ENCODE measurements at regions not wholly inside any gene's neighbourhood (a gene's known extent, or its start where the extent isn't known, plus 50 kb on each side); places are given as distances from the start of the nearest gene placed in this dataset.

DNA sequence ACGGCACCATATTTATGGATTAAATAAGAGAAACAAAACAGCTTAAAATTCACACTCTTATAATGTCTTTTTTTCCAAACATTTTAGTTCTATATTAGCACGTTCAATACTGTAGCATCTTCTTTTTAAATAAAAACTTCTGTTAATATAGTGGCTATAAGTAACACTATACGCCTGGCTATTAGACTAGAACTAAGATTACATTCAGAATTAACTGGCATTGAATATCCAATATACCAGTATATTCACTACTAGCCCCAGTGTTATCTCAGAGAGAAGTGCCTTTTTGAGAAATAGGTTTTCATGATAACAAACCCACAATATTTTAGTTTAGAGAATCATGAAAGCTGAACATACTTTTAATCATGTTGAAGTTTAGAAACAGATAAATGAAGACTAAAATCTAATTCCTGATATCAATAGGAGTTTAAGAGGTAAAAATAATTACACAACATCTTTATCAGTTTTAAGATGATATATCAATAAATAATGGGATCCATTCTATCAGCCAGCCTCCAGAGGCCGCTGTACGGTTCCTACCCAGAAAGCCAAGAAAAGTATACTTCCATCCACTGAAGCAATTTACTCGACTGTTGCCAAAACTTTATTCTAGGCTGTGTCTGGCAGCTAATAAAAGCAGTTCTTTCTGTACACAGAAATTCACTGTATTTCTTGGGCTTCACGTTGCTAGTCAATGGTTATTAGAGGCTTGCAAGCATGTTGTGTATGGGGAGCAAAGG, 1113.4 kb upstream of the MIR17HG start:
- Mint-ChIP-seq H3K4me3 (no peak overlapping the region), H3K9me3 (peaks cover 10 to 12% of the 10 kb centered on the region in 2 donors), H3K4me1 (ENCODE audit: low read depth) (no peaks in the 10 kb centered on the region), H3K27ac (no peak overlapping the region), H3K36me3 (ENCODE audit: insufficient read depth in 2 of 2) (peaks cover 3 to 7% of the 10 kb centered on the region in 2 donors), H3K27me3 (ENCODE audit: low read depth) (no peaks in the 10 kb centered on the region)
- no peak for DNase-seq
- no peak for ATAC-seq (replicated peaks in 1 of 2)

- ATAC-seq (replicated peaks in 1 of 2) = no peak
- H3K4me3 Mint-ChIP-seq = no peak overlapping the region
- no peak overlapping the region for H3K27ac Mint-ChIP-seq
- H3K36me3 Mint-ChIP-seq (ENCODE audit: insufficient read depth in 2 of 2) = peaks cover 0 to 2% of the 10 kb centered on the region in 2 donors
- H3K27me3 Mint-ChIP-seq (ENCODE audit: low read depth) = no peaks in the 10 kb centered on the region
- no peaks in the 10 kb centered on the region for H3K4me1 Mint-ChIP-seq (ENCODE audit: low read depth)
- DNase-seq = no peak
- H3K9me3 Mint-ChIP-seq = peaks cover 6 to 9% of the 10 kb centered on the region in 2 donors
These were observed 1109.6 kb upstream of the MIR17HG start for GRCh38 chr13:90237852-90238251.

DNA sequence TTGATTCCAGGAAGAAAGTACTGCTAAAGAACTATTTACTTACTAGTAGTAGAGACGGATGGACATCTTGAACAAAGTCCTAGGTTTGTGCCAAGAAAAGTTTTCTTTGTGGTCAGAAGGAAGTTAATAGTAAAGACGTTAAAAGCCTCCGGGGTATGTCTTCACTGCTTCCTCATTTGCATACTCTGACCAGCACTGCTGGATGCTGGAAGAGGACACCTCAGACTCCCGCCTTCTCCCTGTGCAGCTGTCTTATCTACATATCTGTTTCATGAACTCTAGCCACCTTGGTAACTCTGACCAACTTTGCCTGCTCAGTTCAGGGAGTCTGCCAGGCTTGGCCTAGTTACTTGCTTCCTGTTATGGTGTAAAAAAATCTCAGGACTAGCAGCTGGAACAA, 1109.1 kb upstream of the MIR17HG start:
- Mint-ChIP-seq H3K27ac (no peak overlapping the region), H3K9me3 (peaks cover 6 to 9% of the 10 kb centered on the region in 2 donors), H3K27me3 (ENCODE audit: low read depth) (no peaks in the 10 kb centered on the region), H3K4me1 (ENCODE audit: low read depth) (no peaks in the 10 kb centered on the region), H3K36me3 (ENCODE audit: insufficient read depth in 2 of 2) (peaks cover 0 to 2% of the 10 kb centered on the region in 2 donors), H3K4me3 (no peak overlapping the region)
- ATAC-seq (replicated peaks in 1 of 2) = no peak
- no peak for DNase-seq

- no peak overlapping the region for H3K27ac Mint-ChIP-seq
- peaks cover 6 to 9% of the 10 kb centered on the region in 2 donors for H3K9me3 Mint-ChIP-seq
- H3K4me1 Mint-ChIP-seq (ENCODE audit: low read depth) = no peaks in the 10 kb centered on the region
- H3K36me3 Mint-ChIP-seq (ENCODE audit: insufficient read depth in 2 of 2) = peaks cover 0 to 2% of the 10 kb centered on the region in 2 donors
- H3K4me3 Mint-ChIP-seq = no peak overlapping the region
- DNase-seq (no peak), ATAC-seq (replicated peaks in 1 of 2) (no peak)
- no peaks in the 10 kb centered on the region for H3K27me3 Mint-ChIP-seq (ENCODE audit: low read depth)
These were observed 1108.4 kb upstream of the MIR17HG start for GRCh38 chr13:90239130-90239529.

GRCh38 chr13:90246005-90246404, 1101.5 kb upstream of the MIR17HG start:
- no peak for ATAC-seq (replicated peaks in 1 of 2)
- H3K9me3 Mint-ChIP-seq = peaks cover 8 to 11% of the 10 kb centered on the region in 2 donors
- no peaks in the 10 kb centered on the region for H3K27me3 Mint-ChIP-seq (ENCODE audit: low read depth)

GRCh38 chr13:90246687-90247345, 1100.7 kb upstream of the MIR17HG start:
- Mint-ChIP-seq H3K4me1 (ENCODE audit: low read depth) (no peaks in the 10 kb centered on the region), H3K27ac (no peak overlapping the region), H3K4me3 (no peak overlapping the region), H3K27me3 (ENCODE audit: low read depth) (no peaks in the 10 kb centered on the region), H3K9me3 (peaks cover 8 to 11% of the 10 kb centered on the region in 2 donors), H3K36me3 (ENCODE audit: insufficient read depth in 2 of 2) (peaks cover 2 to 3% of the 10 kb centered on the region in 2 donors)
- no peak for DNase-seq
- ATAC-seq (replicated peaks in 1 of 2) = no peak

More at GRCh38 chr13:90246005-90246404, 1101.5 kb upstream of the MIR17HG start:
- DNase-seq = no peak
- Mint-ChIP-seq H3K27ac (no peak overlapping the region), H3K36me3 (ENCODE audit: insufficient read depth in 2 of 2) (peaks cover 2 to 3% of the 10 kb centered on the region in 2 donors), H3K4me3 (no peak overlapping the region), H3K4me1 (ENCODE audit: low read depth) (no peaks in the 10 kb centered on the region)

- DNase-seq (no peak), ATAC-seq (replicated peaks in 1 of 2) (no peak)
- H3K4me1 Mint-ChIP-seq (ENCODE audit: low read depth) = no peaks in the 10 kb centered on the region
- peaks cover 2 to 7% of the 10 kb centered on the region in 2 donors for H3K36me3 Mint-ChIP-seq (ENCODE audit: insufficient read depth in 2 of 2)
- H3K27ac Mint-ChIP-seq = no peak overlapping the region
- H3K9me3 Mint-ChIP-seq = peaks cover 4 to 15% of the 10 kb centered on the region in 2 donors
- H3K4me3 Mint-ChIP-seq = no peak overlapping the region
- H3K27me3 Mint-ChIP-seq (ENCODE audit: low read depth) = no peaks in the 10 kb centered on the region
These were observed 1093.7 kb upstream of the MIR17HG start for GRCh38 chr13:90253806-90254205.

- peaks cover 2 to 5% of the 10 kb centered on the region in 2 donors for H3K36me3 Mint-ChIP-seq (ENCODE audit: insufficient read depth in 2 of 2)
- H3K9me3 Mint-ChIP-seq = peaks cover 2 to 15% of the 10 kb centered on the region in 2 donors
- no peaks in the 10 kb centered on the region for H3K4me1 Mint-ChIP-seq (ENCODE audit: low read depth)
- DNase-seq (no peak), ATAC-seq (replicated peaks in 1 of 2) (no peak)
- H3K27me3 Mint-ChIP-seq (ENCODE audit: low read depth) = no peaks in the 10 kb centered on the region
- no peak overlapping the region for H3K4me3 Mint-ChIP-seq
- no peak overlapping the region for H3K27ac Mint-ChIP-seq
These were observed 1093.0 kb upstream of the MIR17HG start for GRCh38 chr13:90254437-90254836.

GRCh38 chr13:90256746-90257145, 1090.7 kb upstream of the MIR17HG start:
- Mint-ChIP-seq H3K27me3 (ENCODE audit: low read depth) (no peaks in the 10 kb centered on the region), H3K27ac (no peak overlapping the region), H3K9me3 (peaks cover 4 to 16% of the 10 kb centered on the region in 2 donors), H3K4me1 (ENCODE audit: low read depth) (no peaks in the 10 kb centered on the region), H3K4me3 (no peak overlapping the region), H3K36me3 (ENCODE audit: insufficient read depth in 2 of 2) (peaks cover 2 to 4% of the 10 kb centered on the region in 2 donors)
- ATAC-seq (replicated peaks in 1 of 2) = no peak
- DNase-seq = no peak

DNA sequence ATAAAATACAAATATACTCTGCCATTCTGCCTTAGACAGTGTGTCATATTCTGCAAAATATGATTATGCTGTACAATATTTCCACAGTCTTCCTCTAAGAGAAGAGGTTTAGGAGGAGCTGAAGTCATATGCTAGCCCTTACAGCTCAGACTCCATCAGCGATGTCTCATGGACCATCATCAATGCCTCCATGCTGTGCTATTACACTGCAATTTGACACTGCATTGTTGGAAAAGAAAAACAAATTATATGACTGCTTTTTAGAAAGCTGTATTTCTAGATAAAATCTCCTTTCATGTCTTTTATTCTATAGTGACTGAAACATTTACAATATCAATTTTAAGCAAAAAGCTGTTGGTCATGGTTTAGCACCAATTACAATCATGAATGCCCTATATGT, 1089.4 kb upstream of the MIR17HG start:
- DNase-seq = no peak
- no peaks in the 10 kb centered on the region for H3K27me3 Mint-ChIP-seq (ENCODE audit: low read depth)
- peaks cover 5 to 18% of the 10 kb centered on the region in 2 donors for H3K9me3 Mint-ChIP-seq
- H3K27ac Mint-ChIP-seq = no peak overlapping the region
- H3K36me3 Mint-ChIP-seq (ENCODE audit: insufficient read depth in 2 of 2) = peaks cover 1 to 2% of the 10 kb centered on the region in 2 donors
- ATAC-seq (replicated peaks in 1 of 2) = no peak
- no peaks in the 10 kb centered on the region for H3K4me1 Mint-ChIP-seq (ENCODE audit: low read depth)
- H3K4me3 Mint-ChIP-seq = no peak overlapping the region

DNA sequence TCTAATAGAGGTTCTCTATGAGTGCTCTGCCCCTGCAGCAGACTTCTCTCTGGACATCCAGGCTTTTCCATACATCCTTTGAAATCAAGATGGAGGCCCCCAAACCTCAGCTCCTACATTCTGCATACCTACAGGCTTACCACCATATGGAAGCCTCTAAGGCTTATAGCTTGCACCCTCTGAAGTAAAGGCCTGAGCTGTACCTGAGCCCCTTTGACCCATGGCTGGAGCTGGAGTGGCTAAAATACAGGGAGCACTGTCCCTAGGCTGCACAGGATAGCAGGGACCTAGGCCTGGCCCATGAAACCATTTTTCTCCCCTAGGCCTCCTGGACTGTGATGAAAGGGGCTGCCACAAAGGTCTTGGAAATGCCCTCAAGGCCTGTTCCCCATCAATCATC, 1086.1 kb upstream of the MIR17HG start:
- Mint-ChIP-seq H3K36me3 (ENCODE audit: insufficient read depth in 2 of 2) (no peaks in the 10 kb centered on the region), H3K4me3 (no peak overlapping the region), H3K27me3 (ENCODE audit: low read depth) (no peaks in the 10 kb centered on the region), H3K27ac (no peak overlapping the region), H3K9me3 (peaks cover 3 to 9% of the 10 kb centered on the region in 2 donors), H3K4me1 (ENCODE audit: low read depth) (no peaks in the 10 kb centered on the region)
- ATAC-seq (replicated peaks in 1 of 2) (no peak), DNase-seq (no peak)

GRCh38 chr13:90270226-90270625, 1077.3 kb upstream of the MIR17HG start:
- H3K4me1 Mint-ChIP-seq (ENCODE audit: low read depth) = no peaks in the 10 kb centered on the region
- no peak overlapping the region for H3K4me3 Mint-ChIP-seq
- DNase-seq (no peak), ATAC-seq (replicated peaks in 1 of 2) (no peak)
- H3K27me3 Mint-ChIP-seq (ENCODE audit: low read depth) = no peaks in the 10 kb centered on the region
- H3K36me3 Mint-ChIP-seq (ENCODE audit: insufficient read depth in 2 of 2) = no peaks in the 10 kb centered on the region
- no peak overlapping the region for H3K27ac Mint-ChIP-seq
- peaks cover 5 to 7% of the 10 kb centered on the region in 2 donors for H3K9me3 Mint-ChIP-seq

DNA sequence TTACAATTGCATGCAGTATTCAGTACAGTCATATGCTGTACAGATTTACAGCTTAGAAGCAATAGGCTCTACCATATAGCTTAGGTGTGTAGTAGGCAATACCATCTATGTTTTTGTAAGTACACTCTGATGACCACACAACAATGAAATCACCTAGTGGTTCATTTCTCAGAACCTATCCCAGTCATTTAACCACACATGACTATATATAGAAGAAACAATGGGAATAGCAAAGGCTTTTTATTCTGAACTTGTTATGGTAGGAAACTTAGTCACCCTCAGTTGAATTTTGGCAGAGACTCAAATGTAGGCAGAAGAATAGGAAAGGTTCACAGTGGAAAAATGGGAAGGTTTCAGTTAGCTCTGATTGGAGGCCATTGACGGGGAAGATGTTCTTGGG, 1075.1 kb upstream of the MIR17HG start:
- Mint-ChIP-seq H3K27me3 (ENCODE audit: low read depth) (no peaks in the 10 kb centered on the region), H3K9me3 (peaks cover 5 to 7% of the 10 kb centered on the region in 2 donors), H3K36me3 (ENCODE audit: insufficient read depth in 2 of 2) (no peaks in the 10 kb centered on the region), H3K4me3 (no peak overlapping the region), H3K4me1 (ENCODE audit: low read depth) (no peaks in the 10 kb centered on the region), H3K27ac (no peak overlapping the region)
- ATAC-seq (replicated peaks in 1 of 2) = no peak
- DNase-seq = no peak
